ENCODE measurements at regions not wholly inside any gene's neighbourhood (a gene's known extent, or its start where the extent isn't known, plus 50 kb on each side); places are given as distances from the start of the nearest gene placed in this dataset.
"Not testable (repeated sequence)": the region's sequence is repeated elsewhere in the genome, so short reads cannot be mapped to it uniquely, and the experiment has no call there.

- no peak for DNase-seq (ENCODE audit: low read depth)
These were observed 590.9 kb upstream of the CITED2 start for GRCh38 chr6:139965393-139965792.

- no peak for DNase-seq (ENCODE audit: low read depth)
These were observed 590.3 kb upstream of the CITED2 start for GRCh38 chr6:139964737-139965136.

DNA sequence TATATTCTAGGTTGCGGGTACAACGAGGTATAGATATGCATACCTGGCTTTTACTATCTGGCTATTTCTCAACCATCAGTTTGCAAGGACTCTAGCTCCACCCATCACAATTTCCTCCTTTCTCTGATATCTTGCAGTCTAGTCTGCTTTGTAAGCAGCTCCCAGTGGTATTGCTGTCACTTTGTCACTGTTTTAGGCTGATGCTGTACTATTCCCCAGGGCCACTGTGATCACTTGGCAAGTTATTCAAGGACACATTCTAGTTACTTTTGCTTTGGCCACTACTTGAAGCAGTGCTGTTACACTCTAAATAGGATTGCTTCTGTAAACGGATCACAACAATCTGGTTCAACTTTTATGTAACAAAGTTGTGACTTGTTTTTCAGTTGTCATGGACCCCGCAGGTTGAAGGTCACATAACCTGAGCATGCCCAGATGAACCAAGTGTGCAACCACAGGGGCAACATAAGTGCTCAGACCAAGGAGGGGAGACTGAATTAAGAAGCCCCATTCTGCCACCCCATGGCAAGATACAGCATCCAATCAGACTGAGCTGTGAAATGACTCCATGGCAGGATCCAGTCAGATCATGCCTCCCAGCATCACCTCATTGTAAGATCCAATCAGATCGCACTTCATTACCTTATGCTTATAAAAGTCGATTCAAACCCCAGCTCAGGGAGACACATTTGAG lies 588.4 kb upstream of the CITED2 start:
- DNase-seq (ENCODE audit: low read depth), result no peak

- DNase-seq (ENCODE audit: low read depth), result no peak
These were observed 586.7 kb upstream of the CITED2 start for GRCh38 chr6:139961190-139961589.

DNA sequence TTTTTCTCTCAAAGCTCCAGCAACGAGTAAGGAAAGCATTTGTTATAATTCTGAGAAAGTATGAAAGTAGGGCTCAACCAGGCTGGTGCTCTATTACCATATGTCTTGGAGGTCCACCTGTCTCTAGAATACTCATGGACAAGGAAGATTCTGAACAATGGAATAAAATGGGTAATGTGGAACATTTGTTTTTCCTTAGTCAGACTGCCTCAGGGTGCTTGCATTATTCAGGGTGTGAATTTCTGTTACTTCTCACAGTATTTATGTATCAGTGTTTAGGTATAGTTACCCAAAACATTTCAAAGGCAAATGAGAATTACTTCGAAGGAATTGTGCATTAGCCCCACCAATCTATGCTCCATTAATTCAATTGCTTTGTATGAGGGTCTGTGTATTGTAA lies 586.2 kb upstream of the CITED2 start:
- no peak for DNase-seq (ENCODE audit: low read depth)

DNA sequence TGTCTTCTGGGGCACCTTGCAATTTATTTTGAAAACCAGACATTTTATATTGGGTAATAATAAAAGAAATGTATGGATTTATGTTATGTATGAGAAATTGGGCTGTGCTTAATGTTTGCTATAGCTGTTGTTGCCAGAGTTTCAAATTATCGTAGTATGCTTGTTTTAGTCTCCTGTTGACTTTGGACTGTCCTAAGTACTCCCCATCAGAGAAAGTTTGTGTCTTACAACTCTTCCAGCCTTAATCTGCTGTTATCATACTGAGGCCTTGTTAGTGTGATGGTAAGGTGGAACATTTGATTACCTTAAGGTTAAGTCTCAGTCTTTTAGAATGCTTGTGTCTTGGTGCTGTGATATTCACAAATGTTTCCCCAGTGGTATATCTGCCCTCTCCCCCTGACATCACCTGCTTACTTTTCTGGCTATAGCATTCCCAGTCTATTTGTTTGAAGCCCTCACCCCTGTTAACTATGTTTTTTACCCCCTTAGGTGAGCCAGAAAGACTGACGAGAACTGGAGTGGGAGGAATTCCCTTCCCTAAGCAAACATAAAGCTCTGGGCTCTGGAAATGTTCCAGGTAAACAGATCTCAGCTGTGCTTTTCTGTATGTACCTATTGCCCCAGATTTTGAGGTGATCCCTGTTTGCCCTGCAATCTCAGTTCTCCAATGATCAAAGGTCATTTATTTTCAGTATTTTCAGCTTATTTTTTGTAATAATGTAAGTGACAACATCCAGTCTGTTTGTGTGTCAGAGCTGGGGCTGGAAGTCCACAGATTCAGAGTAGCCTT lies 581.1 kb upstream of the CITED2 start:
- no peak for DNase-seq (ENCODE audit: low read depth)

GRCh38 chr6:139954463-139955071 lies 580.1 kb upstream of the CITED2 start:
- DNase-seq (ENCODE audit: low read depth), result no peak

- not testable (repeated sequence) for DNase-seq (ENCODE audit: low read depth)
These were observed 579.3 kb upstream of the CITED2 start for GRCh38 chr6:139953780-139954179.

- no peak for DNase-seq (ENCODE audit: low read depth)
These were observed 576.7 kb upstream of the CITED2 start for GRCh38 chr6:139951172-139951571.

DNA sequence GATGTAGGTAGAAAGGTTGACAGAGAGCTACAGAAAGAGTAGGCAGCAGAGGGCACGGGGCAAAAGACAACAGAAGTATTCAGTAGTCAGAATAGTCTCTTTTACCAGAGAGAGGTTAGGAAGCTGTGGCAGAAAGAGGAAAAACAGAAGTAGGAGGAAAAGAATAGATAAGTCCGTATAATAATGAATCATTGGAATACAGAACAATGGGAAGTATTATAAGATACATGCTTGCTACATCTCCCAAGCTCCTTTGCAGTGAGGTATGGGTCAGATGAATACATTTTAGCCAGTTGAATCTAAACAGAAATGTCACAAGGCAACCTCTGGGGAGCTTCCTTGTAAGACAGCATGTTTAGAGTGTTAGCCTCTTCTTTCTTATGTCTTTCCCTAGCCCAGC lies 570.5 kb upstream of the CITED2 start:
- DNase-seq (ENCODE audit: low read depth), result no peak

GRCh38 chr6:139944131-139944530 lies 569.7 kb upstream of the CITED2 start:
- DNase-seq (ENCODE audit: low read depth), result no peak

DNA sequence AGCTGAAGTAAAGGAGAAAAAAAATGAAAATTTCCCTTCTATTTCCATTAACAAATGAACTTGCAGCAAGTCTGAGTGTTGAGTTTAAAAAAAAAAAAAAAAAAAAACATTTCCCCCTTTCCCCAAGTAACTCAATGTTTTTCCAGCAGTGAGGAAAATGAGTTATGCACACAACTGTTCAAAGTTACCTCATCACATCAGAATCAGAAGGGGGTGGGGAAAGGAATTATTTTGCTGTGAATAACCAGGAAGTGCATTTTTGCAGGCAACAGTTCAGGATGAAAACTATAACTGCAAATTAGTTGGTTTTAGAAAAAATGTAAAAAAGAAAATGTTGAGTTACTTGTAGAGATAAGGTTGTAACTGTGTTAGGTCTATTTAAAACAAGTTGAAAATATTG lies 568.9 kb upstream of the CITED2 start:
- peak; percentile 69 for DNase-seq (ENCODE audit: low read depth)

GRCh38 chr6:139942331-139942730 lies 567.9 kb upstream of the CITED2 start:
- no peak for DNase-seq (ENCODE audit: low read depth)

GRCh38 chr6:139941826-139942225 lies 567.4 kb upstream of the CITED2 start:
- no peak for DNase-seq (ENCODE audit: low read depth)

- peak; percentile 68 for DNase-seq (ENCODE audit: low read depth)
These were observed 566.6 kb upstream of the CITED2 start for GRCh38 chr6:139940741-139941729.

DNA sequence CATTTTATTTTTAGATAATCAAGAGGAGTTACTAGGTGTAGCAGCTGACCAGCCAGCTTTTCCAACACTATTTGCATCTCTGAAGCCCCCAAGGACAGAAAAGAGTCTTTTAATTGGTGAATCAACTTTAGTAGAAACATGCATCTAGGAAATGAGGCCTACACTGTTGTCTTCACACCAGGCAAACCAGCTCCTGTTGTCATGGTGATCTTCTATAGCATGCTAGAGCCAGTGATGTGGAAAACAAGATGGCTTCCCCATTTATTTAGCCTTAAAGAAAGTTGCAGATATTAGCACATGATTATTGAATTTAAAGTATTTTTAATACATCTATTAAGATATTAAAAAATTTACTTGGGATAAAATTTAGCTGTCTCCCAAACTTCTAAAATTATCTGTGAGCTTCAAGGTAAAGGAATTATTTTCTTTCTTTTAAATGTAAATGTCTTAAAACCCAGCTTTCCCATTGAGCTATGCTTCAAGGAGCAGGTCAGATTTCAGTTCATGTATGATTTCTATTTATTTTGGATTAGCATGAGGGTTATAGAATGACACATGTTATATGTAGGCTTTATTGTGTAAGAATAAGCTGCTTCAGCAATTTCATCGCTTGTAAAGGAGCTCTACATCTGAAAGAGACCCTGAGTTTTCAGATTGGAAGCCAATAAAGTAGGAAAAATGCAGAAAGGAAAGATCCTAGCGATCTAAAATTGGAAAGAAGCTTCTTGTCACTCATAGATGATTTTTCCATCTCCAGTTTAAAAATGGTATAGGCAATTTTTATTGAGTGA lies 564.9 kb upstream of the CITED2 start:
- no peak for DNase-seq (ENCODE audit: low read depth)

DNA sequence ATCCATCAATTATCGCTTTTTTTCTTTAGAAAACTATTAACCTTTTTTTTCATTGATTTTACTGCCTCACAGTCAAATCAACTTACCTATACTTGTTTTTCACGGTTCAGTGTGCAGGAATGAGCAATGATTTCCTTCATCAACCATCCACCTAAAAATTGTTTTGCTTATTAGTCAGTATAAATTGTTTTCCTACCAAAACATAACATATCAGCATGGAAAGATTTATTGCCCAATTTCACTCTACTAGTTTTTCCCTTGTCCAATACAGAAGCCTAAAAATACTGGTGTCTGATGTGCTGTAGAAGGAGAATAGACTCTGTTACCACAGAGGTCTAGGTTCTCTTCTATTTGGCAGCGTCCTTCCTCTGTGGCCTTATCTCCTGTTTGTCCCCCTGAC lies 558.2 kb upstream of the CITED2 start:
- DNase-seq (ENCODE audit: low read depth), result no peak

DNA sequence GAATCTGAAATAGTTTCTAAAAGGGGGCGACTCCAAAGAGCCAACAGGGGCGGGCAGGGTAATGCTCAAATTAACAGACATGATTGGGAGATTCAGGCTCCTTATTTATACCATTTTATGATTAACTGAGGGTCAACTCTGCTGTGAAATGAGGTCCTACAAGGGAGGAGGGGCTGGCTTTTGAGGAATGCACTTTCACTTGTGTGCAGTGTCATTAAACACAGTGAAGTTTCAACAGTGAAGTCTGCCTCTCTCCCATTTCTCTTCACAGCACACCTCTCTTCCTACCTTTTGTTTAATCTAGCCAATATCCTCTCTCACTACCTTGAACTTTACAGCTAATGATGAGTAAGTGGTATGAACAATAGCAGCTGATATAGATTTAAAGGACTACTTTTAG lies 557.3 kb upstream of the CITED2 start:
- DNase-seq (ENCODE audit: low read depth), result no peak

- DNase-seq (ENCODE audit: low read depth), result no peak
These were observed 553.4 kb upstream of the CITED2 start for GRCh38 chr6:139927742-139928305.

- peak; percentile 60 for DNase-seq (ENCODE audit: low read depth)
These were observed 552.8 kb upstream of the CITED2 start for GRCh38 chr6:139927236-139927635.

- DNase-seq (ENCODE audit: low read depth), result peak; percentile 10
These were observed 552.3 kb upstream of the CITED2 start for GRCh38 chr6:139926711-139927110.

Data from RPMI7951 (cell line).